ENCODE measurements at regions not wholly inside any gene's neighbourhood (a gene's known extent, or its start where the extent isn't known, plus 50 kb on each side); places are given as distances from the start of the nearest gene placed in this dataset.
"Not testable (repeated sequence)": the region's sequence is repeated elsewhere in the genome, so short reads cannot be mapped to it uniquely, and the experiment has no call there.

GRCh38 chr9:22645893-22646292 lies 199.3 kb downstream of the DMRTA1 start:
- H3K27ac ChIP-seq: no peak overlapping the region
- DNase-seq (ENCODE audit: low spot score): no peak
- H3K4me3 ChIP-seq: no peak overlapping the region
- no peak for TF ChIP-seq CTCF (IDR thresholded peaks at IDR 0.05)

DNA sequence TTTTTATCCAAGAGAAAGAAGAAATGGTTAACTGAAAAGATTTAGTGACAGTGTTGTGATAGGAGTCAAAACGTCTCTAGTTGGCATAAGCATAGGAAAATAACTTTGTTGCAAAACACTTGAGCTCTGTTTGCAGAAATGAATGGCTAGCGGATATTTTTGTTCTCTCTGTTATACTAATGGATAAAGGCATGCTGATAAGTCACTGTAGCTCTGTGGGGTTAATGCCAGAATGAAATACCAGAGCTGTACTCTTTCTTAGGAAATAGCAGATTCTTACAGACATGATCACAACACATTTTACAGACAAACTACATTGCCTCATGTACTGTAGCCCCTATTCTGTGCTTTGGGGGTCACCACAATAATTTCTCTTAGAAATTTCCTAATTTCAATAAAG lies 202.8 kb downstream of the DMRTA1 start:
- no peak for DNase-seq (ENCODE audit: low spot score)
- no peak overlapping the region for H3K4me3 ChIP-seq
- TF ChIP-seq CTCF (IDR thresholded peaks at IDR 0.05): no peak
- H3K27ac ChIP-seq: no peak overlapping the region

DNA sequence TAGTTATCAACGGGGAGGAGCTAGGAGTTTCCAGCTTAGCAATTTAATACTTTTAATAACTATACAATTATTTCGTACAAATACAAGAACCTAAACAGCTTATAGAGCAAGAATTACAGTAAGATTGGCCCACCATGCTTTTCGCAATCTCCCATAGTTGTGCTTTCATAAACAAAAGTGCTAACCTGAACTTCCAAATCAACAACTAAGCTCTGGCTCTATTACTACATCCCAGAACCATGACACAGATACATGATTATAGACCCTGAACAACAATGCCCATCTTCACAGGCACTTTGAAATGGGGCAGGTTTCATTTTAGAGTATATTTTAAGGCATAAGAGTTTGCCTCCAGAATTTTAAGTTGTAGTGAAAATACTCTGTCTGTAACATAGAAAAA lies 203.5 kb downstream of the DMRTA1 start:
- H3K27ac ChIP-seq: peak overlapping the region in 1 of 2 donors; percentile 29
- H3K4me3 ChIP-seq: no peak overlapping the region
- DNase-seq (ENCODE audit: low spot score): no peak
- TF ChIP-seq CTCF (IDR thresholded peaks at IDR 0.05): no peak

GRCh38 chr9:22650946-22651345 lies 204.3 kb downstream of the DMRTA1 start:
- no peak overlapping the region for H3K4me3 ChIP-seq
- no peak overlapping the region for H3K27ac ChIP-seq
- no peak for TF ChIP-seq CTCF (IDR thresholded peaks at IDR 0.05)
- no peak for DNase-seq (ENCODE audit: low spot score)

GRCh38 chr9:22654833-22655232 lies 208.2 kb downstream of the DMRTA1 start:
- no peak for TF ChIP-seq CTCF (IDR thresholded peaks at IDR 0.05)
- Histone ChIP-seq H3K27ac (no peak overlapping the region), H3K4me3 (no peak overlapping the region)
- DNase-seq (ENCODE audit: low spot score): no peak

- Histone ChIP-seq H3K4me3 (no peak overlapping the region), H3K27ac (no peak overlapping the region)
- no peak for TF ChIP-seq CTCF (IDR thresholded peaks at IDR 0.05)
- DNase-seq (ENCODE audit: low spot score): no peak
Measured at GRCh38 chr9:22657713-22658112, 211.1 kb downstream of the DMRTA1 start.

GRCh38 chr9:22658484-22658883 lies 211.9 kb downstream of the DMRTA1 start:
- DNase-seq (ENCODE audit: low spot score); H3K27ac ChIP-seq; H3K4me3 ChIP-seq: not testable (repeated sequence)

DNA sequence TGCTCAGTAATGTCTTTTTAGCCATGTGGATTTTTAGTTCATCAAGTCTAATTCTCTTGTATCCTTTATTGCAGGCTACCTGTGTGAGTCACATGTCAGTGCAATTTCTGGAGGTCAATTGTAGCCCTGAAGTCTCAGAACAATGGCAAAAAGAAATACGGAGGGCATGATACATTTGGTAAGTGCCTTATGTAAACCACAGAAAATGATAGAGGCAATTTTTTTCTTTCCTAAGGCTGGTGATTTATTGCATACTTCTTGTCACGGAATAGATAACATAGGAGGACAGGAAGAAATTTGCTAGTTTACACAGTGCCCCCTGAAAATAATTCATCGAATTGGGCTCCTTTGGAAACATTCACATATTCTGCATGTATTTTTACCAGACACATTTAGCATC lies 235.9 kb downstream of the DMRTA1 start:
- no peak overlapping the region for H3K27ac ChIP-seq
- no peak for DNase-seq (ENCODE audit: low spot score)
- TF ChIP-seq CTCF (IDR thresholded peaks at IDR 0.05): no peak

More for the DNA sequence above, 235.9 kb downstream of the DMRTA1 start:
- H3K4me3 ChIP-seq: no peak overlapping the region
